Nephron progenitor cell (in vitro differentiated cells): ENCODE measurements at regions not wholly inside any gene's neighbourhood (a gene's known extent, or its start where the extent isn't known, plus 50 kb on each side); places are given as distances from the start of the nearest gene placed in this dataset.

ENCODE experiments used
- DNase-seq: peaks from one replicate; pipeline ENCODE4 v3.0.0; 2021
- H3K27ac Mint-ChIP-seq: 2 replicates; pipeline ENCODE4 v1.8.0; 2021; ENCODE audit warnings: mild to moderate bottlenecking, moderate library complexity, mixed read lengths
- H3K27me3 Mint-ChIP-seq: 2 replicates; pipeline ENCODE4 v1.8.0; 2021; ENCODE audit warnings: mild to moderate bottlenecking, low read depth, mixed read lengths; ENCODE audit not compliant: poor library complexity
- H3K36me3 Mint-ChIP-seq: 2 replicates; pipeline ENCODE4 v1.8.0; 2021; ENCODE audit warnings: low read depth, mixed read lengths
- H3K4me1 Mint-ChIP-seq: 2 replicates; pipeline ENCODE4 v1.8.0; 2021; ENCODE audit warnings: mixed read lengths
- H3K4me3 Mint-ChIP-seq: 2 replicates; pipeline ENCODE4 v1.8.0; 2021; ENCODE audit warnings: mild to moderate bottlenecking, moderate library complexity, mixed read lengths
- H3K9me3 Mint-ChIP-seq: 2 replicates; pipeline ENCODE4 v1.8.0; 2021; ENCODE audit warnings: mild to moderate bottlenecking, moderate library complexity, mixed read lengths
- CTCF ChIP-seq: fragments of 200-600 bp; sonication (generic); IDR thresholded peaks from 2 replicates; pipeline ENCODE4 v1.5.0; 2021; ENCODE audit warnings: antibody characterized with exemption

GRCh38 chr12:84644908-84645307 is 267.7 kb downstream of the SLC6A15 start:
- no peak for DNase-seq
- Mint-ChIP-seq H3K36me3 (no peaks in the 10 kb centered on the region), H3K27me3 (no peaks in the 10 kb centered on the region), H3K4me3 (no peak overlapping the region), H3K4me1 (peaks cover 17% of the 10 kb centered on the region), H3K9me3 (no peaks in the 10 kb centered on the region), H3K27ac (no peak overlapping the region)
- no peak for TF ChIP-seq CTCF

GRCh38 chr12:84643993-84644392 is 268.6 kb downstream of the SLC6A15 start:
- DNase-seq, result no peak

GRCh38 chr12:84641940-84642545 is 270.6 kb downstream of the SLC6A15 start:
- Mint-ChIP-seq H3K4me1 (peaks cover 15% of the 10 kb centered on the region), H3K27me3 (no peaks in the 10 kb centered on the region), H3K9me3 (no peaks in the 10 kb centered on the region), H3K36me3 (no peaks in the 10 kb centered on the region), H3K4me3 (no peak overlapping the region), H3K27ac (no peak overlapping the region)
- no peak for DNase-seq
- TF ChIP-seq CTCF, result no peak

More at GRCh38 chr12:84643993-84644392, 268.6 kb downstream of the SLC6A15 start:
- H3K4me3 Mint-ChIP-seq, result no peak overlapping the region
- no peak for TF ChIP-seq CTCF
- H3K9me3 Mint-ChIP-seq, result no peaks in the 10 kb centered on the region
- peaks cover 17% of the 10 kb centered on the region for H3K4me1 Mint-ChIP-seq
- H3K27ac Mint-ChIP-seq, result no peak overlapping the region
- H3K27me3 Mint-ChIP-seq, result no peaks in the 10 kb centered on the region
- no peaks in the 10 kb centered on the region for H3K36me3 Mint-ChIP-seq

- no peak for TF ChIP-seq CTCF
- H3K4me1 Mint-ChIP-seq, result peaks cover 3% of the 10 kb centered on the region
- no peaks in the 10 kb centered on the region for H3K9me3 Mint-ChIP-seq
- DNase-seq, result no peak
- no peak overlapping the region for H3K4me3 Mint-ChIP-seq
- no peak overlapping the region for H3K27ac Mint-ChIP-seq
- H3K36me3 Mint-ChIP-seq, result no peaks in the 10 kb centered on the region
- H3K27me3 Mint-ChIP-seq, result no peaks in the 10 kb centered on the region
Measured at GRCh38 chr12:84638811-84639368, 273.7 kb downstream of the SLC6A15 start.

- Mint-ChIP-seq H3K36me3 (no peaks in the 10 kb centered on the region), H3K27me3 (peaks cover 2% of the 10 kb centered on the region), H3K27ac (no peak overlapping the region), H3K9me3 (no peaks in the 10 kb centered on the region), H3K4me3 (no peak overlapping the region), H3K4me1 (no peaks in the 10 kb centered on the region)
- no peak for TF ChIP-seq CTCF
- no peak for DNase-seq
Measured at GRCh38 chr12:84637926-84638325, 274.7 kb downstream of the SLC6A15 start.

GRCh38 chr12:84636801-84637290 is 275.8 kb downstream of the SLC6A15 start:
- no peak for TF ChIP-seq CTCF
- H3K4me1 Mint-ChIP-seq, result no peaks in the 10 kb centered on the region
- DNase-seq, result no peak
- H3K27ac Mint-ChIP-seq, result no peak overlapping the region
- H3K9me3 Mint-ChIP-seq, result no peaks in the 10 kb centered on the region
- H3K36me3 Mint-ChIP-seq, result no peaks in the 10 kb centered on the region
- peaks cover 2% of the 10 kb centered on the region for H3K27me3 Mint-ChIP-seq
- H3K4me3 Mint-ChIP-seq, result no peak overlapping the region
